Mesothelial cell of epicardium (in vitro differentiated cells): ENCODE measurements at regions not wholly inside any gene's neighbourhood (a gene's known extent, or its start where the extent isn't known, plus 50 kb on each side); places are given as distances from the start of the nearest gene placed in this dataset.
"Not testable (repeated sequence)": the region's sequence is repeated elsewhere in the genome, so short reads cannot be mapped to it uniquely, and the experiment has no call there.

Experiments used
- DNase-seq, 2 experiments: peaks; one replicate each; pipeline ENCODE4 v3.0.0; 2021; ENCODE audit warnings: low spot score in 2 of 2; ENCODE audit not compliant: unreplicated experiment in 2 of 2
- H3K27ac Mint-ChIP-seq: 2 replicates; pipeline ENCODE4 v1.8.0; 2021; ENCODE audit warnings: mixed read lengths
- H3K27me3 Mint-ChIP-seq: 2 replicates; pipeline ENCODE4 v1.8.0; 2021; ENCODE audit warnings: low read depth, mixed read lengths
- H3K36me3 Mint-ChIP-seq: 2 replicates; pipeline ENCODE4 v1.8.0; 2021; ENCODE audit warnings: mixed read lengths
- H3K4me1 Mint-ChIP-seq: 2 replicates; pipeline ENCODE4 v1.8.0; 2021; ENCODE audit warnings: mixed read lengths
- H3K4me3 Mint-ChIP-seq: 2 replicates; pipeline ENCODE4 v1.8.0; 2021; ENCODE audit warnings: mild to moderate bottlenecking, moderate library complexity, mixed read lengths
- H3K9me3 Mint-ChIP-seq: 2 replicates; pipeline ENCODE4 v1.8.0; 2021; ENCODE audit warnings: mixed read lengths
- CTCF ChIP-seq: fragments of 200-600 bp; sonication (generic); IDR thresholded peaks from one replicate; pipeline ENCODE4 v1.5.0; 2021; ENCODE audit warnings: antibody characterized with exemption; ENCODE audit not compliant: unreplicated experiment

- peaks cover 15% of the 10 kb centered on the region for H3K9me3 Mint-ChIP-seq
- DNase-seq = no peak
These were observed 78.3 kb upstream of the HCN1 start for GRCh38 chr5:45774528-45774927.

GRCh38 chr5:45772402-45772801 is 76.2 kb upstream of the HCN1 start:
- Mint-ChIP-seq H3K9me3 (peaks cover under 1% of the 10 kb centered on the region), H3K27me3 (no peaks in the 10 kb centered on the region), H3K4me1 (no peaks in the 10 kb centered on the region), H3K27ac (no peak overlapping the region), H3K36me3 (no peaks in the 10 kb centered on the region), H3K4me3 (no peak overlapping the region)
- no peak for DNase-seq
- no peak for TF ChIP-seq CTCF

More at GRCh38 chr5:45774528-45774927, 78.3 kb upstream of the HCN1 start:
- Mint-ChIP-seq H3K36me3 (no peaks in the 10 kb centered on the region), H3K4me3 (no peak overlapping the region), H3K27me3 (no peaks in the 10 kb centered on the region), H3K4me1 (no peaks in the 10 kb centered on the region), H3K27ac (no peak overlapping the region)
- TF ChIP-seq CTCF = peak; percentile 51

- H3K27me3 Mint-ChIP-seq = no peaks in the 10 kb centered on the region
These were observed 69.4 kb upstream of the HCN1 start for GRCh38 chr5:45765561-45765960.

GRCh38 chr5:45750574-45750973 is 54.4 kb upstream of the HCN1 start:
- Mint-ChIP-seq H3K36me3 (no peaks in the 10 kb centered on the region), H3K27me3 (no peaks in the 10 kb centered on the region), H3K4me1 (no peaks in the 10 kb centered on the region), H3K9me3 (peaks cover 73% of the 10 kb centered on the region), H3K27ac (no peak overlapping the region), H3K4me3 (no peak overlapping the region)
- DNase-seq = no peak
- no peak for TF ChIP-seq CTCF

More at GRCh38 chr5:45765561-45765960, 69.4 kb upstream of the HCN1 start:
- Mint-ChIP-seq H3K4me1 (no peaks in the 10 kb centered on the region), H3K36me3 (no peaks in the 10 kb centered on the region), H3K27ac (no peak overlapping the region), H3K4me3 (no peak overlapping the region), H3K9me3 (peaks cover 30% of the 10 kb centered on the region)
- no peak for DNase-seq
- no peak for TF ChIP-seq CTCF

- H3K9me3 Mint-ChIP-seq = peaks cover 57% of the 10 kb centered on the region
- H3K27me3 Mint-ChIP-seq, H3K36me3 Mint-ChIP-seq, H3K4me1 Mint-ChIP-seq, DNase-seq, H3K4me3 Mint-ChIP-seq, H3K27ac Mint-ChIP-seq: not testable (repeated sequence)
These were observed 52.3 kb upstream of the HCN1 start for GRCh38 chr5:45748511-45748910.
